ENCODE measurements at regions not wholly inside any gene's neighbourhood (a gene's known extent, or its start where the extent isn't known, plus 50 kb on each side); places are given as distances from the start of the nearest gene placed in this dataset.

DNA sequence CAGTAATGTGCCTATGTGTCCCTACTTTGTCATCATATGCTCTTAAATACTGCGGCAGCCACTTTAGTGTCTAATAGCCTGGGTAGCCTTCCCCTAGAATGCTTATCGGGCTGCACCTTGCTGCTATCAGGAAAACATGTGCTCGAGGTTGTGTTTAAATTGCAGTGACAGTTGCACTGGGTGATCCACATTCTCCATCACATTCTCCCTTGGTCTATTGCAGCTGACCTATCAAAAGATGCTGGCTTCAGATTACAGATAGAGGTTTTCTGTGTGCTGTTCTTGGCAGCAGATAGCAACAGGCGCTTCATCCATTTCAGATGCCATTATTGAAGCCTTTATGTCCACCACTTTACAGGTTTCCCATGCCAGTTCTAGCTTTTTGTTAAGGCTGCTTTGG lies 130.1 kb upstream of the MDFIC start:
- no peak overlapping the region for H3K9ac ChIP-seq (ENCODE audit: insufficient read depth in 1 of 2, low read length in 2 of 2)
- TF ChIP-seq, protein P1, sequence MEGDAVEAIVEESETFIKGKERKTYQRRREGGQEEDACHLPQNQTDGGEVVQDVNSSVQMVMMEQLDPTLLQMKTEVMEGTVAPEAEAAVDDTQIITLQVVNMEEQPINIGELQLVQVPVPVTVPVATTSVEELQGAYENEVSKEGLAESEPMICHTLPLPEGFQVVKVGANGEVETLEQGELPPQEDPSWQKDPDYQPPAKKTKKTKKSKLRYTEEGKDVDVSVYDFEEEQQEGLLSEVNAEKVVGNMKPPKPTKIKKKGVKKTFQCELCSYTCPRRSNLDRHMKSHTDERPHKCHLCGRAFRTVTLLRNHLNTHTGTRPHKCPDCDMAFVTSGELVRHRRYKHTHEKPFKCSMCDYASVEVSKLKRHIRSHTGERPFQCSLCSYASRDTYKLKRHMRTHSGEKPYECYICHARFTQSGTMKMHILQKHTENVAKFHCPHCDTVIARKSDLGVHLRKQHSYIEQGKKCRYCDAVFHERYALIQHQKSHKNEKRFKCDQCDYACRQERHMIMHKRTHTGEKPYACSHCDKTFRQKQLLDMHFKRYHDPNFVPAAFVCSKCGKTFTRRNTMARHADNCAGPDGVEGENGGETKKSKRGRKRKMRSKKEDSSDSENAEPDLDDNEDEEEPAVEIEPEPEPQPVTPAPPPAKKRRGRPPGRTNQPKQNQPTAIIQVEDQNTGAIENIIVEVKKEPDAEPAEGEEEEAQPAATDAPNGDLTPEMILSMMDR (IDR thresholded peaks at IDR 0.05; ENCODE audit: control extremely low read depth, extremely low read depth) = no peak
- WGBS, 2 donors = 81 to 85% methylated on average over 4 of the region's 4 CpGs
- H3K27ac ChIP-seq (ENCODE audit: low read depth in 1 of 2, low read length in 1 of 2) = no peak overlapping the region
- H3K9me3 ChIP-seq (ENCODE audit: control insufficient read depth in 4 of 4, insufficient read depth in 3 of 4, low read length in 3 of 4) = no peaks in the 10 kb centered on the region
- ATAC-seq (ENCODE audit: insufficient read depth, low FRiP score) (no peak), DNase-seq (no peak)
- no peaks in the 10 kb centered on the region for H3K27me3 ChIP-seq (ENCODE audit: control insufficient read depth in 3 of 3, insufficient read depth in 3 of 3, low read length in 2 of 3)
- H3K4me3 ChIP-seq = no peak overlapping the region
- H3K4me1 ChIP-seq (ENCODE audit: control insufficient read depth in 5 of 5, insufficient read depth in 5 of 5, low read length in 5 of 5) = no peaks in the 10 kb centered on the region
- H3K36me3 ChIP-seq (ENCODE audit: control insufficient read depth in 4 of 4, insufficient read depth in 4 of 4, low read length in 4 of 4) = no peaks in the 10 kb centered on the region

- no peaks in the 10 kb centered on the region for H3K27me3 ChIP-seq (ENCODE audit: control insufficient read depth in 3 of 3, insufficient read depth in 3 of 3, low read length in 2 of 3)
- no peaks in the 10 kb centered on the region for H3K4me1 ChIP-seq (ENCODE audit: control insufficient read depth in 5 of 5, insufficient read depth in 5 of 5, low read length in 5 of 5)
- TF ChIP-seq, protein P1 (IDR thresholded peaks at IDR 0.05; ENCODE audit: control extremely low read depth, extremely low read depth) = no peak
- DNase-seq = no peak
- ATAC-seq (ENCODE audit: insufficient read depth, low FRiP score) = no peak
- no peak overlapping the region for H3K4me3 ChIP-seq
- no peaks in the 10 kb centered on the region for H3K36me3 ChIP-seq (ENCODE audit: control insufficient read depth in 4 of 4, insufficient read depth in 4 of 4, low read length in 4 of 4)
- WGBS, 2 donors = 57 to 59% methylated on average over 5 of the region's 5 CpGs
- H3K27ac ChIP-seq (ENCODE audit: low read depth in 1 of 2, low read length in 1 of 2) = no peak overlapping the region
- no peak overlapping the region for H3K9ac ChIP-seq (ENCODE audit: insufficient read depth in 1 of 2, low read length in 2 of 2)
- no peaks in the 10 kb centered on the region for H3K9me3 ChIP-seq (ENCODE audit: control insufficient read depth in 4 of 4, insufficient read depth in 3 of 4, low read length in 3 of 4)
These were observed 128.6 kb upstream of the MDFIC start for GRCh38 chr7:114793155-114793845.

DNA sequence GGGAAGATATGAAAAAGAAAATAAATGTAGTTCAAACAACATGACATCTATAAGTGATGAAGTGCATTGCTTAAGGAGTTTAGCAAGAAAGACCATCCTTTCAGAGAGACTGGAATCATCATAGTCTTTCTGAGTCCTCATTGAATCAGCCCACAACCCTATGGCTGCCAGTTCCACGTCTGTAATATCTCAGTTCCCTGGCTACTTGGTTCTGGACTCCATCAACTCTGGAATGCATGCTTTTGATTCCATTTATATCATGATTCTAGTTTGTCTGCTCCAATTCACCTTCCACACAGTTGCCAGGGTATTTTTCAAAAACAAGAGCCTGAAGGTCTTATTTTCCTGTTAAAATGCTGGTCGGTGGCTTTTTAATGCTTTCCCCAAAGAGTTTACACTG lies 126.4 kb upstream of the MDFIC start:
- Histone ChIP-seq H3K9ac (ENCODE audit: insufficient read depth in 1 of 2, low read length in 2 of 2) (no peak overlapping the region), H3K4me3 (no peak overlapping the region), H3K27ac (ENCODE audit: low read depth in 1 of 2, low read length in 1 of 2) (no peak overlapping the region), H3K27me3 (ENCODE audit: control insufficient read depth in 3 of 3, insufficient read depth in 3 of 3, low read length in 2 of 3) (no peaks in the 10 kb centered on the region), H3K9me3 (ENCODE audit: control insufficient read depth in 4 of 4, insufficient read depth in 3 of 4, low read length in 3 of 4) (no peaks in the 10 kb centered on the region), H3K4me1 (ENCODE audit: control insufficient read depth in 5 of 5, insufficient read depth in 5 of 5, low read length in 5 of 5) (no peaks in the 10 kb centered on the region), H3K36me3 (ENCODE audit: control insufficient read depth in 4 of 4, insufficient read depth in 4 of 4, low read length in 4 of 4) (no peaks in the 10 kb centered on the region)
- TF ChIP-seq, protein P1 (IDR thresholded peaks at IDR 0.05; ENCODE audit: control extremely low read depth, extremely low read depth) = no peak
- ATAC-seq (ENCODE audit: insufficient read depth, low FRiP score) (no peak), DNase-seq (no peak)
- WGBS, 2 donors = 84 to 87% methylated on average over 2 of the region's 2 CpGs

DNA sequence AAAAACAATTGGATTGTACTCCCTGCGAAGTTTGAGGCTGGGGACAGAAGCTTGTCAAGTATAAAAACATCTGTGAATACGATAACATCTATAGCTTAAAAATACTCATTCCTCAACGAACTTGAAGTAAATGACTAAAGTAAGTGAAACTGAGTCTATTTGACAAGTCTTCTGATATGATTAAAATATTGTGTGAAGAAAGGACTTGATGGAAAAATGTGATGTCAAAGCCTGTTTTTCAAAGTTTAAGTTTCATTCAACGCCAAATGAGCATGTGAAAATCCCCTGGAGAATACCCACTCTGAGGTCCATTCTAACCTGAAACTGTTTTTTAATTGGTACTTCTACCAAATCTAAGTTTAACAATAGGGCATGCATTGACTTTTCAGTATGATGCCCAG lies 122.3 kb upstream of the MDFIC start:
- no peak overlapping the region for H3K27ac ChIP-seq (ENCODE audit: low read depth in 1 of 2, low read length in 1 of 2)
- H3K36me3 ChIP-seq (ENCODE audit: control insufficient read depth in 4 of 4, insufficient read depth in 4 of 4, low read length in 4 of 4) = no peaks in the 10 kb centered on the region
- ATAC-seq (ENCODE audit: insufficient read depth, low FRiP score) = no peak
- 78 to 82% methylated on average over 4 of the region's 4 CpGs for WGBS, 2 donors
- no peak for DNase-seq
- no peak overlapping the region for H3K4me3 ChIP-seq
- H3K27me3 ChIP-seq (ENCODE audit: control insufficient read depth in 3 of 3, insufficient read depth in 3 of 3, low read length in 2 of 3) = no peaks in the 10 kb centered on the region
- no peaks in the 10 kb centered on the region for H3K4me1 ChIP-seq (ENCODE audit: control insufficient read depth in 5 of 5, insufficient read depth in 5 of 5, low read length in 5 of 5)
- TF ChIP-seq, protein P1 (IDR thresholded peaks at IDR 0.05; ENCODE audit: control extremely low read depth, extremely low read depth) = no peak
- no peak overlapping the region for H3K9ac ChIP-seq (ENCODE audit: insufficient read depth in 1 of 2, low read length in 2 of 2)
- no peaks in the 10 kb centered on the region for H3K9me3 ChIP-seq (ENCODE audit: control insufficient read depth in 4 of 4, insufficient read depth in 3 of 4, low read length in 3 of 4)

All from lung (tissue), 11 donors.